NCI-H1930 (cell line): ENCODE measurements at regions not wholly inside any gene's neighbourhood (a gene's known extent, or its start where the extent isn't known, plus 50 kb on each side); places are given as distances from the start of the nearest gene placed in this dataset.

Source experiments
- DNase-seq, 2 experiments: peaks; one replicate each; lab custom pipeline; 2025; lab: John Stamatoyannopoulos, UW

DNA sequence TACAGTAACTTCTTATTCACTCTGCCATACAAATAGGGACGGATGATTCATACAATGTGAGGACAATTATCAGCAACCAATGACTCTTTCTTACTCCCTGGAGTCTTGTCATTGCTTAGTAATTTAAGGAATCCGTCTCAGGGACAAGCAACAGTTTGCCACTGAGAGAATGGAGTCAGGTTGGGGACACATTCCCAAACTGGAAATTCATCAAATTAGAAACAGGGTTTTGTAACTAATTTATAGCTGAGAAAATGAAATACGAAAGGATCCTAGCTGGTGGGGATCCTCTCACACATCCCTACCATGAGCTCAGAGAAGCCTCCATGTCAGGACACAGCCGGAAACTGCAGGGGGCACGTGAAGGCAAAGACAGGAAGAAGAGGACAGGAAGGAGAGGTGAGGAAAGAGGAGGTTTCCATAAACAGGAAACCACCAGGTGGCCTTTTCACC, 50.4 kb upstream of the KDR start:
- no peak for DNase-seq

DNA sequence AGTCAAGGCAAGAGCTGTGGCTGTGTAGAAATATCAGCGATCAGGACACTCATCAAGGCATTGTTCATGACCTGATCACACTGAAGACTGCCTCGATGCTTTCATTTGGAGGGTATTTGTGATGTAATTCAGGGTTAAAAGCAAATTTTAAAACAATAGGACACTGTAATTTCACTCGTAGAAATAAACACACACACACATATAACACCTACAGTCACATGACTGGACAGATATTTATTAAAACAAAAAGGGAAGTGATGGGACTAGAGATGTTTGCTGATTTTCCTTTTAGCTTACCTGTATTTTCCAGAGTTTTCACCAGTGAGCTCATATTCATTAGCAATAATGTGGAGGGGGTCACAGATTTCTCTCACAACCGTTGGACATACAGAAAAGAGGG, 51.1 kb upstream of the KDR start:
- no peak for DNase-seq

DNA sequence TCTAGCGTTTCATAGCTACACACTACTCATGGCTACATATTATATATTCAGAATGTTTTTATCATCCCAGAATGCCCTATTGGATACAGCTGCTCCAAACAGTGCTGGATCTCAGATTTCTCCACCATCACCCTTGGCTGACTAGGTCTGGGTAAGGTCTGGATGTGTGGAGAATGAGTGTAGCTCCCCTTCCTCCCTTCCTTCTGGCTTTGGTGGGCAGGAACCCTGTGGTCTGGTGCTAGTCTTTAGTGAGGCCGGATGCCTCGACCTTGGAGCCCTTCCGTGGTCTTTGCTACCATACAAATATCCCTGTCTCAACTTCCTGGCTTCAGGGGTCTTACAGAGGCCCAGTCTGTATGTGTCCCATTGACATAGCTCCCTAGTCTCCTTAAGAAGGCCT, 52.1 kb upstream of the KDR start:
- DNase-seq = no peak

DNA sequence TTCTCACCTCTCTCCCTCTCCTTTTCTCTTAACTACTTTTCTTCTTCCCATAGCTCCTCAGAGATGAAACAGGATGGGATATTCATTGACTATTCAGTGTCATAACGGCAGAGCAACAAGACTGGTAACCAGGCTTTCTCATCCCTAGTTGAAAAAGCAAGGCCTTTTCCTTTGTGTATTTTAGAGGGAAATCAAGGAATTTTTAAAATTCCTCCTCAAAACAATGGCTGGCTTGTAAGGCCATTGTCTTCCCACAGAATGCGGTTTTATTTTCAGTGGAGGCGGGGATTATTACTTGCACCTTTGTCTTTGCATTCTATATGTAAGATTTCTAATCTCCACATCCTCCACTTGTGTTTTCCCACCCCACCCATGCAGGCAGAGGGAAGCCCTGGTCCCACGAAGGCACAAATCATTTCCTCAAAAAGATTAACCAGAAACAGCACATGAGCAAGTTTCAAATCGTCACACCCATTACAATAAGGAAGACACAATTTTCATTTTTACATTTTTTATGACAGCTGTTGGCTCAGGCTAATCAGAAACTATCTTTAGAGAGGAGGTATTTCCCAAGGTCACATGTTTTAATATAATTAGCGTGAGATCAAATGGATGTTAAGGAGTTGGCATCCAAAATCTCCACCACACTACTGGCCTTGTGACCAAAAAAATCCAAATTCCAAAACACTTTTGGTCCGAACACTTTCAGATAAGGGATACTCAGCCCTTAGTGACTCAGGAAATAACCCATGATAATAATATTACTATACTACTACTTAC, 53.0 kb upstream of the KDR start:
- no peak for DNase-seq

DNA sequence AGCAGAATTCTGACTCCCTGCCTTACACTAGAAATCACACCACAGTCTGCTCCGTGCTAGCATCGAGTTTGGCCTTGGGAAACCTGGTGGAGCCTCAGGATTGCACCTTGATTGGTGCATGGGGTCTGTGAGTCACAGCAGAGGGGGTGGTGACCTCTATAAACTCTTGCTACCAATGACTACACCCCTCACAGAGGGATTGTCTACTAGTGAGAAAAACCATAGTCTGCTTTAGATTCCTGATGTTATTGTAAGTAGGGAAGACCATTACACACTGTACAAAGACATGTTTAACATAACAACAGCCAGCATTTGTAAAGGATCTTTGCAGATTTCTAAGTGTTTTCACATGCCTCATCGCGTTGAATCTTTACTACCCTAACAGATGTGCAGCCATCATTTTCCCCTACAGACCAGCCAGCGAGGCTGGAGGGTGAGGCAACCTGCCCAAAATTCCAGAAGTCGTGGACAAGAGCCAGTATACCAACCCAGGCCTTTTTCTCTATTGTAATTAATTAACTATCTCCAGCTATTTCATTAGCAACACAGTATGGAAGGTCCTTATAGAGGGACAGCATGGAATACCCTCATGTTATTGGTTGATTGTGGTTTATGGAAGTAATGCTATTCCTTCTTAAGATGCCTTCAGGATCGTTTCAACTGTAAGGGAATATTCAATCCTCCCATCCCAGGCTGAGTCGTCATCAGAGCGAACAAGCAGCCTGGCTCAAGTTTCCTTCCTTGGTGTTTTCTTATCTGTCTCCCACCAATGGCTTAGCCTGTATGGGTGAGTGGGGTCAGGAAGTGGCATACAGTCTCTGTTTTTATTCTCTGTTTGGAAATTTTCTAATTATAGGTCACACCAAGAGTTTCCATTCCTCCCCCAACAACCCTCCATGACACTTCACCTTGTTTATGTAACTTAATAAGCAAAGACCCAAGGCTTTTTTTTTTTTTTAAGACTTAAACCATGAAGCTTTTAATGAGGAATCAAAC, 55.9 kb upstream of the KDR start:
- no peak for DNase-seq

DNA sequence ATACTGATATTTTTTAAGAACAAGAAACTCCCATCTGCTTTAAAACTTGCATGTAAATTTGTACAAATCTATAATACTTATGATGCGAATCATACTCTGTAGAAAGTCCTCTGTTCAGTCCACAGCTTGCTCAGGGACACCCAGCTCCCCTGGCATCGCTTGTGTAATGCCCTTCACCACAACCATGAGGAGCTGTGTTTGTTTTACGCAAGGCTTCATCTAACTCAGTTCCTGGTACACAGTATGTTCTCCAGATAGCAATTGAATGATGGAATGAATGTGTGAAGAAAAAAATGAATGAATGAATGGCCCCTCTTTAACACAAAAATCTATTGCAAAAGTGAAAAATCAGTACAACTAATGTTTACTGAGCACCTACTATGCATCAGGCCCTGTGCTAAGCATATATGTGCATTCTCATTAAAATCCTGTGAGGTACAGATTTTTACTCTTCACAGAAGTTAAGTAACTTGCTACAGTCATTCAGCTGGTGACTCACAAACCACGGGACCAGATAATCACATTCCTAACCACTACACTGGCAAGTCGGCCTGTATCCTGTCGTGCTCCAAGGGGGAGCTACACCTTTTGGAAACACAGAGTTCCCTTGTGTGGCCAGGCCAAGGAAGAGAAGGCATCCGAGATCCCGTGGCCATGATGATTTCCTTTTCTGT, 58.7 kb upstream of the KDR start:
- no peak for DNase-seq

DNA sequence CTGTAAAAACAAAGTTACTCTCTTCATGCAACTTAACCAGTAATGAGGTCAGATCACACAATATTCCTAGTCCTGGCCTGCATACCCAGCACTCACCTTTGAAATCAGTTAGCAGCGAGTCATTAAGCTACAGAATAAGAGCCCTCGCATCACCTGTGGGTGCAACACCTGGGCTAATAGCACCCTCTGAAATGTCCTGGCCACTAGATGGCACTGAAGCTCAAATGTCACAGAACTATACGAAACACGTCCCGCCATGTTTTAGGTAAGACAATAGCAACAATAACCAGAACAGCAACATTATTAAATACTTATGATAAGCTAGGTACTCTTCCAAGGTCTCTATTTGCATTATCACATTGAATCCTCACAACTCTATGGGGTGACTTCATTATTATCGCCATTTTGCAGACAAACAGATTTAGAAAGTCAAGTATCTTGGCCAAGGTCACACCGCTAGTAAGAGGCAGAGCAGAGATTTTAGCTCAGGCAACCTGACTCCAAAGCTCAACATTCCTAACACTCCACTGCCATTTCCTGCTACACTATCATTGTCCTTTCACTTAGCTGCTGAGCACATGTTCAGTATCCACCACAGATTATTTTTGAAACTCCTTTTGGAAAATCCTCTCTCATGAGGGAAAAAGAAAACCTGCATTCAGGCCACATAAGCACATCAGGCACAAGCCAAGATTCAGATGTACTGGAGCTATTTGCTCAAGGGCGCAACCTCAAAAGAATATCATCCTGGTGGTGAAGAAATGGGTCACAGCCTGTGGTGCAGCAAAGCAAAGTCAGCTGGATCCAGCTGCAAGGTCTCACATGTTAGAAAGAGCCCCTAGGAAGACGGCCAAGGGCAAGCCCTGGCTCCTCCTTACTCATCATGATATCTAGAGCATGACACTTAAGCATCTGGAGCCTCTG, 59.5 kb upstream of the KDR start:
- peak; percentile 99 to 100 for DNase-seq

DNA sequence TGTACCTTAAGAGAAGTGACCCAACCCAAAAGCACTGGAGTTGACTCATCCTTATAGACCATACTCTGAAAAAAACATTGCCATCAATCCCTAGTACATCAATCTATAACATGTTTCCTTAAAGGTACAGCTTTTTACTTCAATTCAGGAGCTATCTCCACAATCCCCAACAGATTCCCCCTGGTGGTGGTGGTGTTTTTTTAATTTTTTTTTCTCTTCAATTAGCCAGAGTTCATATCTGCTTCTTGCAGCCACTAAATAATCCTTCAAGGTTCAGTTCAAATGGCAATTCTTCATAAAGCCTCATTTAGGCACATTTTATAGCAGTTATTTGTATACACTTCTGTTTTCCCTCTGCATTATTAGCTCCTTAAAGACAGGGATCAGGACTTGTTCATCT, 60.7 kb upstream of the KDR start:
- no peak for DNase-seq

DNA sequence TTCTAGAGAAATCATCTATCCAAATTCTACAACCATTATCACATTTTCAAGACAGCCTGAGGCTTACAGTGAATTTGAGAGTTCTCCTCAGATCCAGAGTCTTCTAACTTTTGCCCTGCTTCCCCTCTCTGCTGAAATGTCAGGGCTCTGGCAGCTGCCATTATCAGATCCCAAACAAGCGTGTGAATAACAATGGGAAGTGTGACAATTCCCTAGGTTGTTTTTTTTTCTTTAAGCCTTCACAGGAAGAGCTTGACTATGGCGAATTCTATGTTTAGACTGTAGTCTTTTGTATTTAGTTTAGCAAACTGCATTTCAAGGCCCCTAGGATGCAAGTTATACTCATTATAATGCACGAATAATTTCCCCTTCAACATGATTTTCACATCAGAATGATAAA, 61.3 kb upstream of the KDR start:
- no peak for DNase-seq

DNA sequence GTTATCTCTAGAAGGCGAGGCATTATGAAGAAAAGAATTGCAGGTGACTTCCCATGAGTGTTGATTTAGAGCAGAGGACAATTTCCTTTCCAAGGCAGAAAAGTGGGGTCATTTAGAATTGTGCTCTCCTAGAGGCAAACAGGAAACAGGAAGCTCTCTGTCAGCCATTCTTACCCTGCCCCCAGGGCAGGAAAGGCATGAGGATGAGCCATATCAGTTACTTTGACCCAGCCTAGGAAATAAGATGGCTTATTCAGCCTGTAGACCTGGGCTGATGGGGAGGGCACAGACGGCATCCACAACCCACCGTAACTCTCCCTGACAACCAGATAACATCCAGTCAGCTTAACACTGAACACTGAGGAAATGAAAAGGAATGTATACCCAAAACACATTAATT, 88.8 kb upstream of the KDR start:
- no peak for DNase-seq

DNA sequence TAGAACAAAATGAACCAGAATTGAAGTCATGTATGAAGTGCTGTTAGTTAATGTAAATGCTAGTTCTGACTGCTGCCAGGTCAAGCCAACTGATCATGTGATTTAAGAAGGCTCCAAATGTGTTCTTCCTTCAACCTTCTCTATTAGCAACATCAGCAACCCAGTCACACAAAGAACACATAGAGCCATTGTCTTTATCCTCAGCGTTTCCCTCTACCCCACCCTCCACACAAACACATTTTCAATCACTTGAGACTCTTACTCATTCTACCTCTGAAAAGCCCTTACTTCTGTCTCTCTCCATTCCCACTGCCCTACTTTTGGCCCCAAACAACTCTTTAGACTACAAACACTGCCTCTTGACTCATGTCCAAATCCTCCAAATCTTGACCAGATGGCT, 89.7 kb upstream of the KDR start:
- no peak for DNase-seq

DNA sequence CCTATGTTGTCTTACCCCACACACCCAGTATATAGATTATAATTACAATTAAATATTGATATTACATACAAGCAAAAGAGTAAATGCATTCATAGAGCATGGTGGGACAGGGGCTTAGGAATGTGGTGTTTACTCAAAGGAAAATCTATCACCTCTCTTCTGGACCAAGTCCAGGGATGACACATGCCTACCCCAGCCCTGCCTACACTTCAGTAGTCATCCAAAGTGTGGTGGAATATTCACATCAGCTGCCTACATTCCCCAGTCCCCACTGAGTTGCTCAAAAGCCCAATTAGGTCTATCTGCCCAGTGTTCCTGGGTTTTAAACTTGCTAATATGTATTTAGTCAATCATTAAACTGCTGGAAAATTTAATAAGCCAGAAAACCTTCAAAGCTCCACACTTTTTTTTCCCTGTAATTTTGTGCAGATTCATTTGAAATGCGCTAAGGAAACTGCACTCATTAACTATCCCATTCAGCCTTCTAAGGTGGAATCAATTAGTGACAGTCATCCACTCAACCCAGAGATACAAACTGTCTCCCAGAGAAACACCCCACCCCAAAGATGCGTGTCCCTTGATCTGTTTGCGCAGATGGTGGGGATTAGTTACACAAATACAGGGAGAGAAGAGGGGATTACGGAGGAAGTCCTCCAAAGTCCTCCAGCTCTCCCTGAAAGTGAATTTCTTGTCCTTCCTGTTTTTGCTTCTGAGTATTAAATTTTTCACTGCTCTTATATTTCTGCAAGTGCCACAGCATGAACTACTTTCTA, 91.7 kb upstream of the KDR start:
- DNase-seq = no peak

DNA sequence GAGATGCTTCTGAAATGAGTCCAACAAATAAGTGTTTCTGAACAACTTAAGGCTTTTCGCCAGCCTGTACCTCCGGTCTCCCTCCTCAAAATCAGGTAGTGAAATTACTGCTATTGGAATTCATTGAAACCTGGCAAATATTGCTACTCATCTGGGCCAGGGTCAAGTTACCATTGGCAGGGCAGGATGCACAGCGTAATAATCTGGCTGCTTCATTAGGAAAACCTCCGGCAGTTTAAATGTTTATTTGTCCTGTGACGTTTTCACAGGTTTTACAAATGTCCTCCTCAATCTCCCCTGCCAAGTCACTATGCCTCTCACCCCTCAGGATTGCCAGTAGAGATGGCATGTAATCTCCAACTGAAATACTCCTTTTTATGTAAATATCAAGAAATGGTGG, 92.6 kb upstream of the KDR start:
- DNase-seq = no peak

DNA sequence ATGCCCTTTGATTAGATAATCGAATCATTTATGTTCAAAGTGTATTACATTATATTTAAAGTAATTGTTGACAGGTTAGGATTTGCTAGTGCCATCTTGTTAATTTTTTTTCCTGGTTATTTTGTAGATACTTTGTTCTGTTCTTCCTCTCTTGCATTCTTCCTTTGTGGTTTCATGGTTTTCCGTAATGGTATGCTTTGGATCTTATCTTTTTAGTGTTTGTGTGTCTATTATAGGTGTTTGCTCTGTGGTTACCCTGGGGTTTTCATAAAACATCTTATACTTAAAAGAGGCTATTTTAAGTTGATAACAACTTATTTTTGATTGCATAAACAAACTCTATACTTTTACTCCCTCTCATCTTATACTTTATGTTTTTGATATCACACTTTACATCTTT, 108.2 kb upstream of the SRD5A3 start:
- DNase-seq = no peak

DNA sequence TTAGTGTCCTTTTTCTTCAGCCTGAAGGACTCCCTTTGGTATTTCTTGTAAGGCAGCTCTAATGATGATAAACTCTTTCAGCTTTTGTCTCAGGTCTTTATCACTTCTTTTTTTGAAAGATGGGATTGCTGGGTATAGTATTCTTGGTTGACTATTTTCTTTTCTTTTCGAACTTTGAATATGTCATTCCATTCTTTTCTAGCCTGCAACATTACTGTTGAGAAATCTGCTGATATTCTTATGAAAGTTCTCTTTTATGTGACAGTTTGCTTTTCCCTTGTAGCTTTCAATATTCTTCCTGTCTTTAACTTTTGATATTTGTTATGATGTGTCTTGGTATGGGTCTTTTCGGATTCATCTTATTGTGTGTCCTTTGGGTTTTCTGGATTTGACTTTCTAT, 107.6 kb upstream of the SRD5A3 start:
- DNase-seq = no peak

DNA sequence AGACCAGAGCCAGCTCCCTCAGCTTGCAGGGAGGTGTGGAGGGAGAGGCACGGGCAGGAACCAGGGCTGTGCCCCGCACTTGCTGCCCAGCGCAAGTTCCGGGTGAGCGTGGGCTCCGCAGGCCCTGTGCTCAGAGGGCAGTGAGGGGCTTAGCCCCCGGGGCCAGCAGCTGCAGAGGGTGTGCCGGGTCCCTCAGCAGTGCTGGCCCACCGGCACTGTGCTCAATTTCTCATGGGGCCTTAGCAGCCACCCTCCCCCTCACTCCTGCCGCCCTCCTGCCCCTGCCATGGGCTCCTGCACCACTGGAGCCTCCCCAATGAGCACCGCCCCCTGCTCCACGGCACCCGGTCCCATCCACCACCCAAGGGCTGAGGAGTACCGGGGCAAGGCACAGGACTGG, 104.6 kb upstream of the SRD5A3 start:
- DNase-seq = no peak

DNA sequence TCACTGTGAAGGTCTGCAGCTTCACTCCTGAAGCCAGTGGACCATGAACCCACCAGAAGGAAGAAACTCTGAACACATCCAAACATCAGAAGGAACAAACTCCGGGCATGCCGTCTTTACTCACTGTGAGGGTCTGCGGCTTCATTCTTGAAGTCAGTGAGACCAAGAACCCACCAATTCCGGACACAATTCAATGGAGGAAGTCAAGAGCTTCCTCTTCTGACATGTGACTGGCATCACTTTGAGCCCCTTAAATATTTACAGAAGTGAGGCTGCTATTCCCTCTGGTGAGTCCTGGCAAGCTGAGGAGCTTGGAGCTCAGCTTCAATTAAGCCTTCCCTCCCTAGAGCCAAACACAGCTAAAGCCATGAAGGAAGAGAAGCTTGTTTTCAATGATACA, 103.5 kb upstream of the SRD5A3 start:
- DNase-seq = no peak

DNA sequence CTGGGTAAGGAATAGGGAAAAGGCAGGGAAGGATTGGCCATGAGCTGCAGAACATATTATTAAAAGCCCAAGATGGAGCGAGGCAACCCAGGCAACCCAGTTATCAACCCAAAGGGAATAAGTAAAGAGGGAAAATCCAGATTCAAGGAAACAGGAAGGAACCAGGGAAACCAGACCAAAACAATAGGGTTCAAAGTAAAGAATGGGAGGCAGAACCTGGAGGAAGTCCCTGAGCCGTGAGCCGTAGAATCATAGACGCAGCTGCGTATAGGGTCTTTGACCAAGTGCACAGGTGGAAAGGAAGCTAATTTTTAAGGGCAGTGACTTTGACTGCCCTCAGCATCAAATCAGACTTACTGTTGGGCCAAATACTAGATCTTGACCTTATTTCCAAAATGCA, 98.5 kb upstream of the SRD5A3 start:
- no peak for DNase-seq

DNA sequence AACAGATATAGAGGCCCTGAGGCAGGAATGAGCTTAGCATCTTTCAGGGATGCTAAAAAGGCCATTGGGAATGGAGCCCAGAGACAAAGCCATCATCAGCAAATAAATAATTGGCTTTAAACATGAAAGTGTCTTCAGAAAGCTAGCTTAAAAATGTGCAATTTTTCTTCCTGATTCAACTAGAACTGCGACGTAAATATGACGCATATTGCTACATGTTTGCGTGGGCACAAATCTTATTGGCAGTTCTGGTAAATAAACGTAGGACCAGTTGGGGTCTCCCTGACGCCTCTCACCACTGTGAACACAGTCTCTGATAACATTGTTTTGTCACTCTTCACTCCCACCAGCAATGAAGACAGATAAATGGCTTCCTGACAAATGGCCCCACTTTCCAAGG, 97.3 kb upstream of the SRD5A3 start:
- DNase-seq = no peak

DNA sequence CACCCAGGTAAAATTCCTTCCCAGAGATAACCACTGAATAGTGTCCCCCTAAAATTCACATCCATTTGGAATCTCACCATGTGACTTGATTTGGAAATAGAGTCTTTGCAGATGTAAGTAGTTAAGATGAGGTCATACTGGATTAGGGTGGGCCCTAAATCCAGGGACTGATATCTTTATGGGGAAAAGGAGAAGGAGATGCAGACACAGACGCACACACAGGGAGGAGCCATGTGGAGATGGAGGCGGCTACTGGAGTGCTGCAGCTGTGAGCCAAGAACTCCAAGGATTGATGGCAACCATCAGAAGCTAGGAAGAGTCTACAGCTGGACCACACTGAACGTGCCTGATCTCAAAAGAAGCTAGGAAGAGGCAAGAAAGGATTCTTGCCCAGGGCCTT, 96.6 kb upstream of the SRD5A3 start:
- no peak for DNase-seq

DNA sequence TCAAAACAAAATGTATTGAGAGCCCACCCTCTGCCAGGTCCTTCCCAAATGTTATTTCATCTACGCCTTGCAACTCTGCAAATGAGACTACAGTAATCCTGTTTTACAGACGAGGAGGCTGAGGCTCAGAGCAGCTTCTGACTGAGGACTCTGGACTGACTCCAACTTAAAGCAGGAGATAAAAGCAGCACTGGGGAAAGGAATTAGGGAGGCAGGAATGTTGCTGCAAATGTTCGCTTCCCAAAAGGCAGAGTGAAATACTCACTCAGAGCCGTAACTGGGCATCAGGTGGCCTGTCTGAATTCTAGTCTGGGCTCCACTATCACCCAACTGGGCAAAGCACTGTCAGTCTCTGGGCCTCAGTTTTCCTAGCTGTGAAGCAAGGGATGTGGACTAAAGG, 94.7 kb upstream of the SRD5A3 start:
- DNase-seq = no peak
